H1 (cell line): ENCODE measurements at regions not wholly inside any gene's neighbourhood (a gene's known extent, or its start where the extent isn't known, plus 50 kb on each side); places are given as distances from the start of the nearest gene placed in this dataset.

Source experiments
- BACH1 ChIP-seq: IDR thresholded peaks from 2 replicates; pipeline ENCODE4 v1.6.1; 2012; ENCODE audit warnings: low read length, improper control_type of control experiment
- CEBPB ChIP-seq: IDR thresholded peaks from 2 replicates; pipeline ENCODE4 v1.6.1; 2012; ENCODE audit warnings: low read depth, low read length
- CHD2 ChIP-seq: IDR thresholded peaks from 2 replicates; pipeline ENCODE4 v1.6.1; 2012; ENCODE audit warnings: low read length, improper control_type of control experiment
- CTCF ChIP-seq, 3 experiments: IDR thresholded peaks; 1 replicate in 2 of 3; 2 replicates in 1 of 3; pipeline versions ENCODE4 v1.5.1 to v1.6.1; 2011; ENCODE audit warnings: low read length in 3 of 3, mild to moderate bottlenecking in 3 of 3, inconsistent platforms in 2 of 3, low read depth in 1 of 3, moderate library complexity in 1 of 3; ENCODE audit not compliant: insufficient read depth in 1 of 3; ENCODE audit errors: control extremely low read depth in 1 of 3
- GTF2F1 ChIP-seq: IDR thresholded peaks from 2 replicates; pipeline ENCODE4 v1.6.1; 2012; ENCODE audit warnings: low read depth, low read length, improper control_type of control experiment, borderline replicate concordance

- TF ChIP-seq CEBPB = no peak
- TF ChIP-seq CTCF (IDR thresholded peaks at IDR 0.05; ENCODE audit: control extremely low read depth in 1 of 3, insufficient read depth in 1 of 3, low read depth in 1 of 3, low read length in 3 of 3) = no peak
- no peak for TF ChIP-seq BACH1
- no peak for TF ChIP-seq CHD2
- no peak for TF ChIP-seq GTF2F1
Observed at GRCh38 chr7:10156972-10157371, 816.7 kb upstream of the PHF14 start.
